ENCODE measurements at regions not wholly inside any gene's neighbourhood (a gene's known extent, or its start where the extent isn't known, plus 50 kb on each side); places are given as distances from the start of the nearest gene placed in this dataset.

- DNase-seq = no peak
- Mint-ChIP-seq H3K27ac (ENCODE audit: unreplicated experiment) (no peak overlapping the region), H3K36me3 (ENCODE audit: insufficient read depth, unreplicated experiment) (no peaks in the 10 kb centered on the region), H3K4me1 (ENCODE audit: low read depth, unreplicated experiment) (peaks cover 23% of the 10 kb centered on the region), H3K4me3 (ENCODE audit: unreplicated experiment) (no peak overlapping the region), H3K27me3 (ENCODE audit: insufficient read depth, unreplicated experiment) (no peaks in the 10 kb centered on the region), H3K9me3 (ENCODE audit: unreplicated experiment) (peaks cover 4% of the 10 kb centered on the region)
- H3K9me3 ChIP-seq = peaks cover 12% of the 10 kb centered on the region; the same call in 1 of the 2 replicates
- no peak for TF ChIP-seq CTCF (IDR thresholded peaks at IDR 0.05; ENCODE audit: insufficient read depth in 1 of 2, low read depth in 1 of 2, low read length in 1 of 2, severe bottlenecking in 1 of 2, unreplicated experiment in 1 of 2)
- ChIA-PET POLR2A (no interaction called here), CTCF (no interaction called here)
- no peak overlapping the region for H3K4me3 ChIP-seq (ENCODE audit: low read depth, low read length)
- 0 out of 2 replicates have a peak, but pooled peaks cover 6% of the 10 kb centered on the region for H3K4me1 ChIP-seq
- H3K36me3 ChIP-seq (ENCODE audit: control insufficient read depth, insufficient read depth, low read length) = no peaks in the 10 kb centered on the region
- no TSS peak for BruUV-seq (replicated peaks)
- no peaks in the 10 kb centered on the region for H3K27me3 ChIP-seq (replicated peaks; ENCODE audit: control insufficient read depth, insufficient read depth, low read length)
- intact Hi-C loops (cut with micrococcal nuclease; ENCODE audit: unreplicated experiment) = loop anchor here (5.0 to 10.0 kb wide), 3 partner anchors 123 to 367 kb away; no protein-coding TSS in a partner anchor
Measured at GRCh38 chr6:134821397-134821796, 128.5 kb downstream of the ALDH8A1 start.

- intact Hi-C loops (cut with micrococcal nuclease; ENCODE audit: unreplicated experiment) = loop anchor here (5.0 to 10.0 kb wide), 3 partner anchors 125 to 365 kb away; no protein-coding TSS in a partner anchor
- H3K9me3 Mint-ChIP-seq (ENCODE audit: unreplicated experiment) = no peaks in the 10 kb centered on the region
- POLR2A ChIA-PET = no interaction called here
Measured at GRCh38 chr6:134819863-134820800, 129.8 kb downstream of the ALDH8A1 start.

More at GRCh38 chr6:134819863-134820800, 129.8 kb downstream of the ALDH8A1 start:
- BruUV-seq (replicated peaks) = no TSS peak
- Histone ChIP-seq H3K4me3 (ENCODE audit: low read depth, low read length) (no peak overlapping the region), H3K27me3 (replicated peaks; ENCODE audit: control insufficient read depth, insufficient read depth, low read length) (no peaks in the 10 kb centered on the region), H3K4me1 (0 out of 2 replicates have a peak, but pooled peaks cover 6% of the 10 kb centered on the region), H3K9me3 (peaks cover 9% of the 10 kb centered on the region; the same call in 1 of the 2 replicates), H3K36me3 (ENCODE audit: control insufficient read depth, insufficient read depth, low read length) (no peaks in the 10 kb centered on the region)
- Mint-ChIP-seq H3K4me1 (ENCODE audit: low read depth, unreplicated experiment) (peaks cover 23% of the 10 kb centered on the region), H3K27ac (ENCODE audit: unreplicated experiment) (no peak overlapping the region), H3K4me3 (ENCODE audit: unreplicated experiment) (no peak overlapping the region), H3K36me3 (ENCODE audit: insufficient read depth, unreplicated experiment) (no peaks in the 10 kb centered on the region), H3K27me3 (ENCODE audit: insufficient read depth, unreplicated experiment) (no peaks in the 10 kb centered on the region)
- CTCF ChIA-PET = no interaction called here
- DNase-seq = no peak
- no peak for TF ChIP-seq CTCF (IDR thresholded peaks at IDR 0.05; ENCODE audit: insufficient read depth in 1 of 2, low read depth in 1 of 2, low read length in 1 of 2, severe bottlenecking in 1 of 2, unreplicated experiment in 1 of 2)

Data from Caco-2 (cell line).